Upper lobe of left lung (tissue), 4 donors: ENCODE measurements at regions not wholly inside any gene's neighbourhood (a gene's known extent, or its start where the extent isn't known, plus 50 kb on each side); places are given as distances from the start of the nearest gene placed in this dataset.
"Not testable (repeated sequence)": the region's sequence is repeated elsewhere in the genome, so short reads cannot be mapped to it uniquely, and the experiment has no call there.

Experiments
- POLR2A ChIP-seq, 4 donors: fragments of 450-650 bp; IDR thresholded peaks; one replicate each; pipeline ENCODE4 v1.5.1; 2016 to 2017; ENCODE audit warnings: antibody characterized with exemption in 4 of 4, mild to moderate bottlenecking in 2 of 4
- POLR2AphosphoS5 ChIP-seq, 2 donors: sonication (generic); formaldehyde crosslinking; IDR thresholded peaks; one replicate each; pipeline ENCODE4 v1.5.1; 2017; ENCODE audit warnings: antibody characterized with exemption in 2 of 2
- TF ChIP-seq, protein P1 (sequence below), 6 experiments: fragments of 450-650 bp in 4 of 6; fragments of 200-600 bp in 2 of 6; sonication (generic) in 2 of 6; IDR thresholded peaks; one replicate each; pipeline ENCODE4 v1.5.1; 2016 to 2019; ENCODE audit warnings: antibody characterized with exemption in 6 of 6

DNA sequence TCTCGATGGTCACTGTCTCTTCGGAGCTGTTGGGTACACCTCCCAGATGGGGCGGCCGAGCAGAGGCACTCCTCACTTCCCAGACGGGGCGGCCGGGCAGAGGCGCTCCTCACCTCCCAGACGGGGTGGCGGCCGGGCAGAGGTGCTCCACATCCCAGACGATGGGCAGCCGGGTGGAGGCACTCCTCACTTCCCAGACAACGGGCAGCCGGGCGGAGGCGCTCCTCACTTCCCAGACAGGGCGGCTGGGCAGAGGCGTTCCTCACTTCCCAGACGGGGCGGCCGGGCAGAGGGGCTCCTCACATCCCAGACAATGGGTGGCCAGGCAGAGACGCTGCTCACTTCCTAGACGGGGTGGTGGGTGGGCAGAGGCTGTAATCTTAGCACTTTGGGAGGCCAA is 112.6 kb upstream of the EGR2 start:
- not testable (repeated sequence) for TF ChIP-seq POLR2AphosphoS5, POLR2A (IDR thresholded peaks at IDR 0.05)
- TF ChIP-seq, protein P1, sequence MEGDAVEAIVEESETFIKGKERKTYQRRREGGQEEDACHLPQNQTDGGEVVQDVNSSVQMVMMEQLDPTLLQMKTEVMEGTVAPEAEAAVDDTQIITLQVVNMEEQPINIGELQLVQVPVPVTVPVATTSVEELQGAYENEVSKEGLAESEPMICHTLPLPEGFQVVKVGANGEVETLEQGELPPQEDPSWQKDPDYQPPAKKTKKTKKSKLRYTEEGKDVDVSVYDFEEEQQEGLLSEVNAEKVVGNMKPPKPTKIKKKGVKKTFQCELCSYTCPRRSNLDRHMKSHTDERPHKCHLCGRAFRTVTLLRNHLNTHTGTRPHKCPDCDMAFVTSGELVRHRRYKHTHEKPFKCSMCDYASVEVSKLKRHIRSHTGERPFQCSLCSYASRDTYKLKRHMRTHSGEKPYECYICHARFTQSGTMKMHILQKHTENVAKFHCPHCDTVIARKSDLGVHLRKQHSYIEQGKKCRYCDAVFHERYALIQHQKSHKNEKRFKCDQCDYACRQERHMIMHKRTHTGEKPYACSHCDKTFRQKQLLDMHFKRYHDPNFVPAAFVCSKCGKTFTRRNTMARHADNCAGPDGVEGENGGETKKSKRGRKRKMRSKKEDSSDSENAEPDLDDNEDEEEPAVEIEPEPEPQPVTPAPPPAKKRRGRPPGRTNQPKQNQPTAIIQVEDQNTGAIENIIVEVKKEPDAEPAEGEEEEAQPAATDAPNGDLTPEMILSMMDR (IDR thresholded peaks at IDR 0.05): not testable (repeated sequence)
